Thyroid gland (tissue), 4 donors: ENCODE measurements at regions not wholly inside any gene's neighbourhood (a gene's known extent, or its start where the extent isn't known, plus 50 kb on each side); places are given as distances from the start of the nearest gene placed in this dataset.

Experiments
- DNase-seq, 2 donors: peaks; one replicate each; pipeline ENCODE4 v3.0.0-alpha.2; 2019
- H3K27ac ChIP-seq, 3 donors: fragments of 200-600 bp; sonication (generic); 1 replicate in 2 of 3; 2 replicates in 1 of 3; pipeline ENCODE4 v1.5.1; 2016 to 2019; ENCODE audit warnings: mild to moderate bottlenecking in 1 of 3, moderate library complexity in 1 of 3
- H3K27me3 ChIP-seq: fragments of 200-600 bp; sonication (generic); one replicate; pipeline ENCODE4 v1.5.1; 2019
- H3K36me3 ChIP-seq, 2 donors: fragments of 200-600 bp; sonication (generic); one replicate each; pipeline ENCODE4 v1.5.1; 2016 to 2019
- H3K4me1 ChIP-seq, 2 donors: fragments of 200-600 bp; sonication (generic); one replicate each; pipeline ENCODE4 v1.5.1; 2017 to 2019
- H3K4me3 ChIP-seq, 3 donors: fragments of 200-600 bp; sonication (generic); replicated peaks in 1 of 3; 1 replicate in 2 of 3; 2 replicates in 1 of 3; pipeline ENCODE4 v1.5.1; 2016; ENCODE audit warnings: mild to moderate bottlenecking in 1 of 3
- H3K9me3 ChIP-seq: fragments of 200-600 bp; sonication (generic); one replicate; pipeline ENCODE4 v1.5.1; 2017
- CTCF ChIP-seq, 6 experiments: fragments of 200-600 bp in 3 of 6; fragments of 450-650 bp in 3 of 6; sonication (generic) in 3 of 6; IDR thresholded peaks; one replicate each; pipeline ENCODE4 v1.5.1; 2016 to 2019; ENCODE audit warnings: antibody characterized with exemption in 6 of 6, mild to moderate bottlenecking in 2 of 6, inconsistent platforms in 1 of 6, moderate library complexity in 1 of 6
- POLR2A ChIP-seq, 2 donors: fragments of 450-650 bp; IDR thresholded peaks; one replicate each; pipeline ENCODE4 v1.6.1; 2017; ENCODE audit warnings: antibody characterized with exemption in 2 of 2, mild to moderate bottlenecking in 2 of 2, moderate library complexity in 1 of 2
- WGBS, 2 donors: methylation state at CpG; one replicate each; pipeline ENCODE4 v1.1.5; 2017; 5-methylcytosine and 5-hydroxymethylcytosine counted together
- intact Hi-C: fragments of 100-400 bp; cut with DNase I; formaldehyde crosslinking; loops from one replicate; pipeline ENCODE4 v1.15.1; 2023

- intact Hi-C loops: no loop called here
- H3K4me1 ChIP-seq: no peaks in the 10 kb centered on the region
- no peak for DNase-seq
- no peaks in the 10 kb centered on the region for H3K9me3 ChIP-seq
- no peaks in the 10 kb centered on the region for H3K27me3 ChIP-seq
- TF ChIP-seq CTCF (IDR thresholded peaks at IDR 0.05) (no peak), POLR2A (IDR thresholded peaks at IDR 0.05) (no peak)
- WGBS, 2 donors: 86 to 91% methylated on average over 5 of the region's 5 CpGs
- no peaks in the 10 kb centered on the region for H3K36me3 ChIP-seq
- no peak overlapping the region for H3K4me3 ChIP-seq
- no peak overlapping the region for H3K27ac ChIP-seq
Measured at GRCh38 chr11:133679896-133680295, 147.6 kb upstream of the OPCML start.

- Histone ChIP-seq H3K27me3 (no peaks in the 10 kb centered on the region), H3K9me3 (no peaks in the 10 kb centered on the region), H3K36me3 (no peaks in the 10 kb centered on the region), H3K4me3 (no peak overlapping the region), H3K27ac (no peak overlapping the region), H3K4me1 (no peaks in the 10 kb centered on the region)
- no peak for DNase-seq
- WGBS, 2 donors: 86 to 88% methylated on average over 2 of the region's 2 CpGs
- intact Hi-C loops: no loop called here
- TF ChIP-seq POLR2A (IDR thresholded peaks at IDR 0.05) (no peak), CTCF (IDR thresholded peaks at IDR 0.05) (no peak)
Measured at GRCh38 chr11:133678191-133678590, 145.9 kb upstream of the OPCML start.

- WGBS, 2 donors: 58 to 60% methylated on average over 3 of the region's 3 CpGs
- TF ChIP-seq CTCF (IDR thresholded peaks at IDR 0.05) (no peak), POLR2A (IDR thresholded peaks at IDR 0.05) (no peak)
- intact Hi-C loops: no loop called here
- H3K36me3 ChIP-seq: no peaks in the 10 kb centered on the region
- H3K4me3 ChIP-seq: no peak overlapping the region
- H3K27me3 ChIP-seq: no peaks in the 10 kb centered on the region
- no peak for DNase-seq
- no peak overlapping the region for H3K27ac ChIP-seq
- H3K9me3 ChIP-seq: no peaks in the 10 kb centered on the region
- H3K4me1 ChIP-seq: no peaks in the 10 kb centered on the region
Measured at GRCh38 chr11:133677387-133677786, 145.1 kb upstream of the OPCML start.

GRCh38 chr11:133676265-133676664, 144.0 kb upstream of the OPCML start:
- 84 to 95% methylated on average over 1 of the region's 1 CpG for WGBS, 2 donors
- Histone ChIP-seq H3K4me1 (no peaks in the 10 kb centered on the region), H3K9me3 (no peaks in the 10 kb centered on the region), H3K27me3 (no peaks in the 10 kb centered on the region), H3K36me3 (no peaks in the 10 kb centered on the region), H3K27ac (no peak overlapping the region), H3K4me3 (no peak overlapping the region)
- DNase-seq: no peak
- intact Hi-C loops: no loop called here
- TF ChIP-seq CTCF (IDR thresholded peaks at IDR 0.05) (no peak), POLR2A (IDR thresholded peaks at IDR 0.05) (no peak)

GRCh38 chr11:133669371-133670053, 137.2 kb upstream of the OPCML start:
- Histone ChIP-seq H3K27ac (no peak overlapping the region), H3K27me3 (no peaks in the 10 kb centered on the region), H3K36me3 (no peaks in the 10 kb centered on the region), H3K9me3 (no peaks in the 10 kb centered on the region), H3K4me1 (no peaks in the 10 kb centered on the region), H3K4me3 (no peak overlapping the region)
- intact Hi-C loops: no loop called here
- no peak for DNase-seq
- TF ChIP-seq POLR2A (IDR thresholded peaks at IDR 0.05): no peak
- TF ChIP-seq CTCF (IDR thresholded peaks at IDR 0.05): no peak
- 58 to 59% methylated on average over 12 of the region's 12 CpGs for WGBS, 2 donors
